Body of pancreas (tissue), 4 donors: ENCODE measurements at regions not wholly inside any gene's neighbourhood (a gene's known extent, or its start where the extent isn't known, plus 50 kb on each side); places are given as distances from the start of the nearest gene placed in this dataset.

ENCODE experiments used
- ATAC-seq: fragments of 150-250 bp; one replicate; pipeline ENCODE4 v1.9.1; 2016
- DNase-seq, 4 donors: peaks; one replicate each; pipeline ENCODE4 v3.0.0-alpha.2; 2019
- H3K27ac ChIP-seq, 4 donors: fragments of 200-600 bp; sonication (generic); 1 replicate in 3 of 4; 2 replicates in 1 of 4; pipeline versions ENCODE4 v1.5.1 to v1.6.1; 2016 to 2019; ENCODE audit warnings: mild to moderate bottlenecking in 1 of 4, mixed read lengths in 1 of 4, moderate library complexity in 1 of 4
- H3K27me3 ChIP-seq, 2 donors: fragments of 200-600 bp; sonication (generic); one replicate each; pipeline ENCODE4 v1.6.0; 2016; ENCODE audit warnings: mild to moderate bottlenecking in 1 of 2
- H3K36me3 ChIP-seq, 2 donors: fragments of 200-600 bp; sonication (generic); replicated peaks in 1 of 2; 2 replicates each; pipeline ENCODE4 v1.5.1; 2016; ENCODE audit warnings: low read depth in 2 of 2; ENCODE audit not compliant: insufficient read depth in 1 of 2
- H3K4me1 ChIP-seq: fragments of 200-600 bp; sonication (generic); one replicate; pipeline ENCODE4 v1.6.0; 2016
- H3K4me3 ChIP-seq, 2 donors: fragments of 200-600 bp; sonication (generic); 1 replicate in 1 of 2; 2 replicates in 1 of 2; pipeline ENCODE4 v1.5.1; 2016 to 2019
- H3K9me3 ChIP-seq, 3 donors: fragments of 200-600 bp; sonication (generic); 1 replicate in 2 of 3; 2 replicates in 1 of 3; pipeline ENCODE4 v1.5.1; 2016
- CTCF ChIP-seq, 7 experiments: fragments of 450-650 bp in 4 of 7; fragments of 200-600 bp in 3 of 7; sonication (generic) in 3 of 7; IDR thresholded peaks; one replicate each; pipeline ENCODE4 v1.5.1; 2016 to 2019; ENCODE audit warnings: antibody characterized with exemption in 7 of 7
- POLR2A ChIP-seq, 3 donors: fragments of 450-650 bp; IDR thresholded peaks; one replicate each; pipeline ENCODE4 v1.6.1; 2016; ENCODE audit warnings: antibody characterized with exemption in 3 of 3, mild to moderate bottlenecking in 2 of 3
- WGBS, 2 donors: methylation state at CpG; one replicate each; pipeline ENCODE4 v1.1.5; 2017; 5-methylcytosine and 5-hydroxymethylcytosine counted together
- intact Hi-C: fragments of 100-400 bp; cut with DNase I; formaldehyde crosslinking; loops from one replicate; pipeline ENCODE4 v1.15.1; 2023

DNA sequence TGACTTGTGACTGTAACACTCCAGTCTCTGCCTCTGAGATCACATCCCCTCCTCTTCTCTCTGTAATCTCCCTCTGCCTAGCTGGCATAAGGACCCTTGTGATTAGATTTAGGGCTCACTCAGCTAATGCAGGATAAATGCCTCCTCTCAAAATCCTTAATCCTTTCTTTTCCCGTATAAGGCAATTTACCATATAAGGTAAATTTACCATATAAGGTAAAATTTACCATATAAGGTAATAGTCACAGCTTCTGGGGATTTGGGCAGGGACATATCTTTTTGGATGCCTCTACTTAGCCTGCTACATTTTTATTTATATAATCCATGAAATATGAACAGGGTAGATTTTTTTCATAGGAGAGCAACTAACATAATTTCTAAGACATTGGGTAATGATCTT lies 318.0 kb upstream of the PUM3 start:
- DNase-seq (no peak), ATAC-seq (no peak)
- Histone ChIP-seq H3K27ac (no peak overlapping the region), H3K36me3 (no peaks in the 10 kb centered on the region), H3K9me3 (no peaks in the 10 kb centered on the region), H3K4me1 (no peaks in the 10 kb centered on the region), H3K4me3 (no peak overlapping the region), H3K27me3 (no peaks in the 10 kb centered on the region)
- no peak for TF ChIP-seq POLR2A (IDR thresholded peaks at IDR 0.05)
- intact Hi-C loops: no loop called here
- WGBS, 2 donors: 65 to 80% methylated on average over 1 of the region's 1 CpG

- intact Hi-C loops: no loop called here
- H3K27ac ChIP-seq: no peak overlapping the region
- DNase-seq (no peak), ATAC-seq (no peak)
- 69 to 82% methylated on average over 9 of the region's 9 CpGs for WGBS, 2 donors
- no peaks in the 10 kb centered on the region for H3K9me3 ChIP-seq
- no peak for TF ChIP-seq POLR2A (IDR thresholded peaks at IDR 0.05)
- TF ChIP-seq CTCF (IDR thresholded peaks at IDR 0.05): no peak
- no peaks in the 10 kb centered on the region for H3K27me3 ChIP-seq
- no peaks in the 10 kb centered on the region for H3K36me3 ChIP-seq
- no peaks in the 10 kb centered on the region for H3K4me1 ChIP-seq
- H3K4me3 ChIP-seq: no peak overlapping the region
Measured at GRCh38 chr9:3157011-3157410, 313.1 kb upstream of the PUM3 start.

- no peak for ATAC-seq
- WGBS, 2 donors: 41 to 58% methylated on average over 7 of the region's 7 CpGs
- Histone ChIP-seq H3K36me3 (no peaks in the 10 kb centered on the region), H3K27ac (no peak overlapping the region), H3K9me3 (no peaks in the 10 kb centered on the region), H3K4me1 (no peaks in the 10 kb centered on the region), H3K4me3 (no peak overlapping the region), H3K27me3 (no peaks in the 10 kb centered on the region)
- intact Hi-C loops: no loop called here
- no peak for DNase-seq
- TF ChIP-seq CTCF (IDR thresholded peaks at IDR 0.05): no peak
- no peak for TF ChIP-seq POLR2A (IDR thresholded peaks at IDR 0.05)
Measured at GRCh38 chr9:3151672-3152576, 308.0 kb upstream of the PUM3 start.

DNA sequence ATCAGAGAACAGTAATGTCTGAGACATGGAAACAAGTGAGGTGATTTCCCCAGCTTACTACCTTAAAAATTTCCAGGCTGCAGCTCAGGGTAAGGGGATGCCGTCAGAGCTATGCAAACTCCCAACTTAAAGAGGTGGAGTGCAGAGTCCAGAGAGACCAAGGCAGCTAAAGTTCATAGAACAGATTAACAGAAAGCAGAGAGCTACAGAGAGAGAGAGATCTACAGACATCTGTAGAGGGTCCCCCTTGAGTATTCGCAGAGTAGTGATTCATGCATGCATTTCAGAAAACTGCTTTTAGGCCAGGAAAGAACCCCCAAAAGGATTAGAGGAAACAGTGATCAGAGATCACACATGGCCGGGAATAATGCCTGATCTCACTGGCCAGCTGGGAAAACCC lies 306.2 kb upstream of the PUM3 start:
- TF ChIP-seq POLR2A (IDR thresholded peaks at IDR 0.05): no peak
- Histone ChIP-seq H3K4me1 (no peaks in the 10 kb centered on the region), H3K36me3 (no peaks in the 10 kb centered on the region), H3K9me3 (no peaks in the 10 kb centered on the region), H3K27me3 (no peaks in the 10 kb centered on the region), H3K27ac (no peak overlapping the region), H3K4me3 (no peak overlapping the region)
- no peak for ATAC-seq
- WGBS, 2 donors: 39 to 57% methylated on average over 3 of the region's 3 CpGs
- no peak for DNase-seq
- intact Hi-C loops: no loop called here

DNA sequence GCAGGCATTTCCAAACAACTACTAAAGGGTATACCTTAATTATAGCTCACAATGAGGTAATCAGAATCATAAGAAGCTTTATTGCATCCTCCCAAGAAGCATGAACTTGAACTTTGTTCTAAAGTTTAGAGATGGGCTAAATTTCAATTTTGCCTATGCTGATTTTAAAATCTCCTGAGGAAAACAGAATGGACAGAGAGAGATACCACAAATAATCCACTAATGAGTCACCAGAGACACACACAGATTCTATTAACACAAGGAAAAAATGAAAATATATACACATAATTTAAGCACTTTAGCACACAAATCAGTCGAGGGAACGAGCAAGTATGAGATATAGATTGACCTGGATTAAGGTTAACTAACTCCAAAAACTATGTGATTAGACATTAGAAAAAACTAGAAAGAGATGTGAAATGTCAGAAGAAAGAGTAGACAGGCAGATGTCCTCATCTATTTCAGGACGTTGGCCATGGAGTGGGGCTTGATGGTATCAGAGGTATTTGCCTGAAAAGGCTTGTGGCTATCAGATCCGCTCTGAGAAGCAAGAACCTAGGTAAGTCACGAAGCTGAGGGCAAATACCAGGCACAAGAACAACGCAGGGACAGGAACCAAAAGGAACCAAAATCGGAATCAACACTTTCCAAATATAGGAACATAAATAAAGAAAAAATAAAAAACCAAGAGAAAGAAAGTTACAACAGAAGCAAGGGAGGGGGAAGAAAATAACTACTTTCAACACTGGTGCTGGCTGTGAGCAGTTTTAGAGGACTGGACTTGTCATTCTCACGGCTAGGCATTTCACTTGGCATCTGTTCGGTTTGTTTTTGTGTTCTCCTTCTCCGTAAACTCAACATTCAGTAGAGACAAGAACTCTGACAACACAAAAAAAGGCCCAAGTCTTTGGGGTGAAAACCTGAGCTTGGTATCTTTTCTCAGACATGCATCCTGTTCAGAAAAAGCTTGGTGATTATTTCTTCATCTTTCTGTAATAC lies 294.6 kb upstream of the PUM3 start:
- DNase-seq: no peak
- Histone ChIP-seq H3K4me1 (no peaks in the 10 kb centered on the region), H3K27ac (no peak overlapping the region), H3K27me3 (no peaks in the 10 kb centered on the region), H3K9me3 (no peaks in the 10 kb centered on the region), H3K36me3 (no peaks in the 10 kb centered on the region), H3K4me3 (no peak overlapping the region)
- TF ChIP-seq CTCF (IDR thresholded peaks at IDR 0.05) (no peak), POLR2A (IDR thresholded peaks at IDR 0.05) (no peak)
- intact Hi-C loops: no loop called here
- WGBS, 2 donors: 55 to 58% methylated on average over 10 of the region's 10 CpGs
- ATAC-seq: no peak
